GM23338 (cell line): ENCODE measurements at regions not wholly inside any gene's neighbourhood (a gene's known extent, or its start where the extent isn't known, plus 50 kb on each side); places are given as distances from the start of the nearest gene placed in this dataset.
A peak's percentile ranks its signal among the peaks of the same experiment; 100 is the strongest.

Source experiments
- CTCF ChIP-seq, 2 experiments: fragments of 200-600 bp in 1 of 2; sonication (generic) in 1 of 2; conservative IDR thresholded peaks; 2 replicates each; pipeline versions ENCODE4 v1.5.1 to v1.6.1; 2016 to 2017; ENCODE audit warnings: antibody characterized with exemption in 2 of 2, low read depth in 2 of 2, mild to moderate bottlenecking in 2 of 2, moderate library complexity in 1 of 2
- EZH2 ChIP-seq: fragments of 200-600 bp; sonication (generic); IDR thresholded peaks from one replicate; pipeline ENCODE4 v1.8.0; 2017; ENCODE audit warnings: antibody characterized with exemption, mild to moderate bottlenecking, low read depth; ENCODE audit not compliant: unreplicated experiment
- JUNB ChIP-seq: IDR thresholded peaks from one replicate; pipeline ENCODE4 v1.6.1; 2016; ENCODE audit warnings: antibody characterized with exemption; ENCODE audit not compliant: unreplicated experiment
- POLR2AphosphoS5 ChIP-seq: IDR thresholded peaks from 2 replicates; pipeline ENCODE4 v1.6.1; 2016; ENCODE audit warnings: antibody characterized with exemption, low read depth

GRCh38 chr10:71124921-71125748 is 87.2 kb upstream of the UNC5B start:
- peak in 1 of 2 experiments; percentile 40; a peak in 2 of 4 replicates for TF ChIP-seq CTCF (conservative IDR thresholded peaks at IDR 0.05; ENCODE audit: low read depth in 2 of 2)
- TF ChIP-seq JUNB: no peak
- TF ChIP-seq EZH2: no peak
- no peak for TF ChIP-seq POLR2AphosphoS5
